ENCODE measurements at regions not wholly inside any gene's neighbourhood (a gene's known extent, or its start where the extent isn't known, plus 50 kb on each side); places are given as distances from the start of the nearest gene placed in this dataset.

DNA sequence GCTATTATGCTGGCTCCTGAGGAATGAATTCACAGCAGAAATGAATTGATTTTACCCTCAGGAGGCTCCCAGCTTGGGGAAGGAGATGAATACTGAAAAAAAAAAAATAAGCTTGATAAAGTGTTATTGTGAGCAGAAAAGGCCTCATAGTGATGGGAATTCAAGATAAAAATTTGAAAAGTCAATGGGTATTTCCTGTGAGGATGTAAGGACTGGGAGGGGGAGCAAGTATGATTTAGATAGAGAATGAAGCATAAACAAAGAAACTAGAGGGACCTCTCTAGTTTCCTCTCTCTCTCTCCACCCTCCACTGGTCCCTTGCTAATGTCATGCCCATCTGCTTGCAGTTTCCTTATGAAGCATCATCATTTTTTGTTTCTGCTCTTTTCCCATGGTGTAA is 439.0 kb upstream of the PLXNA2 start:
- TF ChIP-seq, protein P1, sequence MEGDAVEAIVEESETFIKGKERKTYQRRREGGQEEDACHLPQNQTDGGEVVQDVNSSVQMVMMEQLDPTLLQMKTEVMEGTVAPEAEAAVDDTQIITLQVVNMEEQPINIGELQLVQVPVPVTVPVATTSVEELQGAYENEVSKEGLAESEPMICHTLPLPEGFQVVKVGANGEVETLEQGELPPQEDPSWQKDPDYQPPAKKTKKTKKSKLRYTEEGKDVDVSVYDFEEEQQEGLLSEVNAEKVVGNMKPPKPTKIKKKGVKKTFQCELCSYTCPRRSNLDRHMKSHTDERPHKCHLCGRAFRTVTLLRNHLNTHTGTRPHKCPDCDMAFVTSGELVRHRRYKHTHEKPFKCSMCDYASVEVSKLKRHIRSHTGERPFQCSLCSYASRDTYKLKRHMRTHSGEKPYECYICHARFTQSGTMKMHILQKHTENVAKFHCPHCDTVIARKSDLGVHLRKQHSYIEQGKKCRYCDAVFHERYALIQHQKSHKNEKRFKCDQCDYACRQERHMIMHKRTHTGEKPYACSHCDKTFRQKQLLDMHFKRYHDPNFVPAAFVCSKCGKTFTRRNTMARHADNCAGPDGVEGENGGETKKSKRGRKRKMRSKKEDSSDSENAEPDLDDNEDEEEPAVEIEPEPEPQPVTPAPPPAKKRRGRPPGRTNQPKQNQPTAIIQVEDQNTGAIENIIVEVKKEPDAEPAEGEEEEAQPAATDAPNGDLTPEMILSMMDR (IDR thresholded peaks at IDR 0.05; ENCODE audit: insufficient read depth, low read depth, low read length): no peak
- TF ChIP-seq EZH2 (IDR thresholded peaks at IDR 0.05; ENCODE audit: insufficient read depth, low read length): no peak
